ENCODE measurements at regions not wholly inside any gene's neighbourhood (a gene's known extent, or its start where the extent isn't known, plus 50 kb on each side); places are given as distances from the start of the nearest gene placed in this dataset.

DNA sequence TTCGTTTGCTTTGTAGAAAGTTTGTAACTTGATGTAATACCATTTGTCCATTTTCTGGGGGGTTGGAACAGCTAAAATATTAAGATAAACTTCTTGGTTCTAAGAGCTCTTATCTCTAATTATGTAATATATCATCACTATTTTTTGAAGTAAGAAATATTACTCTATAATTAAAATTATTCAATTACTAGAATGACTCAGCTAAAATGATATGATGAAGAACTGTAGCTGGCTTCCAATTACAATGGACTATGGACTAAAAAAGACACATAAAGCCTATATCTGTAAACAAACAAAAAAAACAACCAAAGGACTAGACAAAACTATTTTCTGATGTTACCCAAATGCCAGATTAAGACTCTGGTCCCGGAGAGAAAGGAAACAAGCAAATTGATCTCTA is 569.4 kb downstream of the PCDH18 start:
- no peak for TF ChIP-seq ZNF565 (CRISPR knock-in tag; conservative IDR thresholded peaks at IDR 0.05; ENCODE audit: low read depth)
- TF ChIP-seq, protein P1, sequence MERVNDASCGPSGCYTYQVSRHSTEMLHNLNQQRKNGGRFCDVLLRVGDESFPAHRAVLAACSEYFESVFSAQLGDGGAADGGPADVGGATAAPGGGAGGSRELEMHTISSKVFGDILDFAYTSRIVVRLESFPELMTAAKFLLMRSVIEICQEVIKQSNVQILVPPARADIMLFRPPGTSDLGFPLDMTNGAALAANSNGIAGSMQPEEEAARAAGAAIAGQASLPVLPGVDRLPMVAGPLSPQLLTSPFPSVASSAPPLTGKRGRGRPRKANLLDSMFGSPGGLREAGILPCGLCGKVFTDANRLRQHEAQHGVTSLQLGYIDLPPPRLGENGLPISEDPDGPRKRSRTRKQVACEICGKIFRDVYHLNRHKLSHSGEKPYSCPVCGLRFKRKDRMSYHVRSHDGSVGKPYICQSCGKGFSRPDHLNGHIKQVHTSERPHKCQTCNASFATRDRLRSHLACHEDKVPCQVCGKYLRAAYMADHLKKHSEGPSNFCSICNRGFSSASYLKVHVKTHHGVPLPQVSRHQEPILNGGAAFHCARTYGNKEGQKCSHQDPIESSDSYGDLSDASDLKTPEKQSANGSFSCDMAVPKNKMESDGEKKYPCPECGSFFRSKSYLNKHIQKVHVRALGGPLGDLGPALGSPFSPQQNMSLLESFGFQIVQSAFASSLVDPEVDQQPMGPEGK (CRISPR knock-in tag; IDR thresholded peaks at IDR 0.05; ENCODE audit: borderline replicate concordance), result no peak
- TF ChIP-seq GLIS3 (CRISPR knock-in tag; IDR thresholded peaks at IDR 0.05), result no peak
- TF ChIP-seq ZFP30 (CRISPR knock-in tag; IDR thresholded peaks at IDR 0.05), result no peak
- TF ChIP-seq TCF4 (CRISPR knock-in tag; IDR thresholded peaks at IDR 0.05; ENCODE audit: borderline replicate concordance), result no peak
- TF ChIP-seq OSR1 (CRISPR knock-in tag; IDR thresholded peaks at IDR 0.05), result no peak
- no peak for TF ChIP-seq ZFP3 (CRISPR knock-in tag; IDR thresholded peaks at IDR 0.05)
- no peak for TF ChIP-seq ZNF70 (CRISPR knock-in tag; IDR thresholded peaks at IDR 0.05)
- TF ChIP-seq BACH2 (CRISPR knock-in tag; IDR thresholded peaks at IDR 0.05; ENCODE audit: borderline replicate concordance), result no peak
- no peak for TF ChIP-seq ESRRG (CRISPR knock-in tag; IDR thresholded peaks at IDR 0.05)

Measured in SK-N-SH treated with all-trans-retinoic acid at 6 μM for 48 hours (cell line).